AG09309 (cell line): ENCODE measurements at regions not wholly inside any gene's neighbourhood (a gene's known extent, or its start where the extent isn't known, plus 50 kb on each side); places are given as distances from the start of the nearest gene placed in this dataset.

Experiments used
- DNase-seq: peaks from one replicate; pipeline ENCODE4 v3.0.0-alpha.2; 2010; ENCODE audit warnings: low read depth
- H3K4me3 ChIP-seq: 2 replicates; pipeline ENCODE4 v1.5.1; 2011; ENCODE audit warnings: mild to moderate bottlenecking, low read depth, low read length, moderate library complexity; ENCODE audit not compliant: control insufficient read depth
- TF ChIP-seq, protein P1 (sequence below): IDR thresholded peaks from 2 replicates; pipeline ENCODE4 v1.5.1; 2011; ENCODE audit warnings: mild to moderate bottlenecking, low read depth, low read length, inconsistent platforms; ENCODE audit not compliant: insufficient read depth, control insufficient read depth; ENCODE audit errors: missing control alignments

DNA sequence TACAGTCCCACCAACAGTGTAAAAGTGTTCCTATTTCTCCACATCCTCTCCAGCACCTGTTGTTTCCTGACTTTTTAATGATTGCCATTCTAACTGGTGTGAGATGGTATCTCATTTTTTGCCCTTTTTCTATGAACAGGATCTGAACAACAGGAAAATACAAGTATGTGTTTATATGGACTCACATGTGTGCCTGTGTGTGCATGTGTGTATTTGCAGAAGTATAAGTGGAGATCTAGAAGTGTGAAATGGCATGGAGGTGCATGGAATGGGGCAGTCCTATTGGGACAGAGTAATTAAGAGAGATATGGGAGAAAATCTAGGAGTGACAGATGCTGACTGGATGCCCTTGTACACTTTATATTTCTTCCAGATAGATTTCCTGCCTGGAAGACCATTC, 111.6 kb upstream of the PCGF5 start:
- H3K4me3 ChIP-seq: no peak overlapping the region
- TF ChIP-seq, protein P1, sequence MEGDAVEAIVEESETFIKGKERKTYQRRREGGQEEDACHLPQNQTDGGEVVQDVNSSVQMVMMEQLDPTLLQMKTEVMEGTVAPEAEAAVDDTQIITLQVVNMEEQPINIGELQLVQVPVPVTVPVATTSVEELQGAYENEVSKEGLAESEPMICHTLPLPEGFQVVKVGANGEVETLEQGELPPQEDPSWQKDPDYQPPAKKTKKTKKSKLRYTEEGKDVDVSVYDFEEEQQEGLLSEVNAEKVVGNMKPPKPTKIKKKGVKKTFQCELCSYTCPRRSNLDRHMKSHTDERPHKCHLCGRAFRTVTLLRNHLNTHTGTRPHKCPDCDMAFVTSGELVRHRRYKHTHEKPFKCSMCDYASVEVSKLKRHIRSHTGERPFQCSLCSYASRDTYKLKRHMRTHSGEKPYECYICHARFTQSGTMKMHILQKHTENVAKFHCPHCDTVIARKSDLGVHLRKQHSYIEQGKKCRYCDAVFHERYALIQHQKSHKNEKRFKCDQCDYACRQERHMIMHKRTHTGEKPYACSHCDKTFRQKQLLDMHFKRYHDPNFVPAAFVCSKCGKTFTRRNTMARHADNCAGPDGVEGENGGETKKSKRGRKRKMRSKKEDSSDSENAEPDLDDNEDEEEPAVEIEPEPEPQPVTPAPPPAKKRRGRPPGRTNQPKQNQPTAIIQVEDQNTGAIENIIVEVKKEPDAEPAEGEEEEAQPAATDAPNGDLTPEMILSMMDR: no peak
- no peak for DNase-seq

DNA sequence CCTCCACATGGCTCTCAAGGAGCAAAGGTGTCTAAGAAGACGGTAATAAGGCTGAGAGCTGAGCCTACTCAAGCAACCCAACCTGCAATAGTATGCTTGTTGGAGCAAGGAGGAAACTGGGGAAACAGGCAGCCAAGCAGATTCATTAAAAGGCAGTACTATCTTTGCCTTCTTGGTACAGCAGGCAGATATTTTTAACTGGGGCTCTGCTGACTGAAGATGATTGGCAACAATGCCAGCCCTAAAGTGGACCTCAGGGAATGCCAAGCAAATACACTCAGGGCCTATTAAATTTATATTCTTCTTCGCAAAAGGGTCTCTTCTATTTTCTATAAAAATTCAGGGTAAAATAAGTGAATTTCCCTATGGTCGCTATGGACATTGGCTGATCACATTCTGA, 109.4 kb upstream of the PCGF5 start:
- no peak for DNase-seq
- TF ChIP-seq, protein P1: no peak
- H3K4me3 ChIP-seq: no peak overlapping the region

DNA sequence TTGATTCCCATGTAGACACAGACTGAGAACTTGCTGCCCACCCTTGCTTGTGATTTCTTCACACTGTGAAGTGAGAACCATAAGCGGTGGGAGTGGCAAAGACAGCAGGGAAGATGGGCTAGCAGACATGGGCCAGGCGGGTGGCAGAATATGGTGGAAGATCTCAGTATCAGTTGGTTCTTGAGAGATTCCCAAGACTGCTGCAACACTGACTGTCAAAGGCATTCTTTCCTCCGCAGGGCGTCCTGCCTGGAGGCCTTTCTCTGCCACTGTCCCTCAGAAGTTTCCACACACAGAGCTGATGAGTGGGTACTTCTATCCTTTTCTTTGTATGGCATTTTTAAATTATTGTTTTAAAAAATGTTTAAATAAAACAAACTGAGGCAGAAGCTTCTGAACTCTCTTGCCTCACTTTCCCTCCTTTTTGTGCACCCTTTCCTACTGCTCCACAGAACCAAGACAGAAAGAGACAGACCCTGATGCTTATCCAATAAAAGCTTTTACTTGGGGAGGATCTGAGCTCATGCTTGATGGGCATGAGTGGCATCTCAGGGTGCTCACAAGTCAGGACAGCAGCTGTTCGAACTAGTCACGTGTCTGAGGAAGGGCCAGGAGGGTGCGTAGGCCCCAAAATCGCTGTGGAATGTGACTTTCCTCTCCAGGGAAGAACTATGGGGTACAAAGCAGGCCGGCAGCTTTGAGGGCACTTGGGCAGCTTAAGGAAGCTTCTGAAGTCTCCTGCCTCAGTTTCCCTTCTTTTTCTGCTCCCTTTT, 104.7 kb upstream of the PCGF5 start:
- TF ChIP-seq, protein P1: no peak
- no peak for DNase-seq
- no peak overlapping the region for H3K4me3 ChIP-seq

DNA sequence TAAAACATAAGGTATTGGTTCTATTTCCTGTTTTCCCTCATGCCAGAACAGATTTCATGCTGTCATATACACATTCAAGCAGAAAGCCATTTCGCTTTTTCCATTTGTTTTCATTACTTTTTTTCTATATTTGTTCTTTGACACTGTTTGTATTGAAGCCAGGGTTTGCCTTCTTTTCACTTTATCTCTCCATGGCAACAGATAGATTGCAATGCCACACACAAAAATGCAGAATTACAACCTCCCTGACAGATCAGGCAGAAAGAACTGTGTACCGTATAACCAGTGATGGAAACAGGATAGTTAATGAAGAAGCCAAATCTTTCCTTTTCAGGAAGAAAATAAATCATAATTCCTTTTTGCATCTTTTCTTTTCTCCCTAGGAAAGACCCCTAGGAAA, 103.0 kb upstream of the PCGF5 start:
- no peak overlapping the region for H3K4me3 ChIP-seq
- no peak for DNase-seq
- TF ChIP-seq, protein P1: no peak

DNA sequence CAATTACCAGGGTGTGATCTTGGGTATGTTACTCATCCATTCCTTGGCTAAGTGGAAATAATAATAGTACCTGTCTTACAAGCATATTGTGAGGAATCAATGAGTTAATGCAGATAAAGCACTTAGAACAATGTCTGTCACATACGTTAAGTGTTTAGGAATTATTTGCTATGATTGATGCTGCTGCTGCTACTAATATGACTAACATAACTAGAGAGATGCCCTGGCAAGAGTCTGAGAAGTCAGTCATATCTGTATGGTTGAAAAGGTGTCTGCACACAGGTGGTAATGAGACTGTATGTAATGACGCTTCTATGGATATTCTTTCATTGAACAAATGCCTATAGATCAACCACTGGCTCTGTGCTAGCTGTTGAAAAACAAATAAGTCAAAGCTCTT, 100.1 kb upstream of the PCGF5 start:
- TF ChIP-seq, protein P1: no peak
- DNase-seq: no peak

DNA sequence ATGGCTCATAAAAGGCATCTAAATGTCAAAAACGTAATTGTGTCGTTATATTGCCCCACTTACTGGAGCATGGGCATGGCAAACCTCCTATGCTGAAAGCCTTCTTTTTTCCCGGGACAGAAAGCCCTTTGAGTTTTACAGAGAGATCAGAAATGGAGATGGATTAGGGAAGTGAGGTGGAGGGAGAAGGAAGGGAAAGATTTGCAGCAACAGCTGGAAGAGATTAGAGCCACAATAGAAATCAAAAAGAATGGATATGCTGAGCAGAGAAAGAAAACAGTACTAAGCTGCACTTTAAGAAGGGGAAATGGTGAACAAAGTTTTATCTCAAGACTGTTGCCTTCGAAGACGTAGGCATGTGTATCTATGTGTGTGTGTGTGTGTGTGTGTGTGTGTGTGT, 97.2 kb upstream of the PCGF5 start:
- DNase-seq: no peak
- TF ChIP-seq, protein P1: no peak
- H3K4me3 ChIP-seq: no peak overlapping the region

More for the DNA sequence above, 100.1 kb upstream of the PCGF5 start:
- no peak overlapping the region for H3K4me3 ChIP-seq
